Lower leg skin (tissue), 4 donors: ENCODE measurements at regions not wholly inside any gene's neighbourhood (a gene's known extent, or its start where the extent isn't known, plus 50 kb on each side); places are given as distances from the start of the nearest gene placed in this dataset.

Experiments used
- DNase-seq, 2 donors: peaks; one replicate each; pipeline ENCODE4 v3.0.0-alpha.2; 2019; ENCODE audit warnings: low spot score in 2 of 2
- H3K4me3 ChIP-seq: fragments of 200-600 bp; sonication (generic); 2 replicates; pipeline ENCODE4 v1.5.1; 2017; ENCODE audit warnings: mild to moderate bottlenecking, low read depth; ENCODE audit not compliant: poor library complexity, severe bottlenecking
- POLR2A ChIP-seq, 2 donors: fragments of 450-650 bp; IDR thresholded peaks; one replicate each; pipeline ENCODE4 v1.6.1; 2016 to 2017; ENCODE audit warnings: antibody characterized with exemption in 2 of 2, mild to moderate bottlenecking in 1 of 2, moderate library complexity in 1 of 2
- WGBS, 2 donors: methylation state at CpG; one replicate each; pipeline ENCODE4 v1.1.5; 2018; 5-methylcytosine and 5-hydroxymethylcytosine counted together
- intact Hi-C: fragments of 100-400 bp; cut with DNase I; formaldehyde crosslinking; loops from one replicate; pipeline ENCODE4 v1.15.0; 2023; ENCODE audit warnings: low total_unique reads
- TF ChIP-seq, protein P1 (sequence below), 3 donors: fragments of 450-650 bp; IDR thresholded peaks; one replicate each; pipeline ENCODE4 v1.5.1; 2016; ENCODE audit warnings: antibody characterized with exemption in 3 of 3, mild to moderate bottlenecking in 3 of 3, moderate library complexity in 2 of 3

DNA sequence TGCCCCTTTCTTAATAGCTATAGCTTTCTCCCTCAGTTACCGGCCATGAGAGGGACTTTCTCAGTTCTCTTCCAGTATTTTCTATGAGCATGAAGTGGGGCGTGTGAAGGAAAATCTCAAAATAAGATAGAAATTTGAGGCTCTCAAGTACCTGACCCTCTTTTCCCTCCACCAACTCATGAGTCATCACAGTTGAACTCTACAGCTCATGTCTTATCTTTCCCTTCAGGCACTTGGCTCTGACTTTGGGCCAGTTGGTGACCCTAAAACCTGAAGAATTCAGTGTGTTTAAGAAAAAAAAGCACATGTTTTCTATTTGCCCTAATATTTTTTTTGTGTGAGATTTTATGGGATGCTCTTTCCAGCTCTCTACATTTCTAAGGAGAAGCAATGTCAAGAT lies 896.7 kb upstream of the ZEB2 start:
- intact Hi-C loops = no loop called here
- 97 to 99% methylated on average over 2 of the region's 2 CpGs for WGBS, 2 donors

GRCh38 chr2:145415151-145415550 lies 895.2 kb upstream of the ZEB2 start:
- WGBS, 2 donors = 97 to 100% methylated on average over 1 of the region's 1 CpG
- H3K4me3 ChIP-seq = no peak overlapping the region
- no peak for DNase-seq
- intact Hi-C loops = no loop called here
- no peak for TF ChIP-seq POLR2A (IDR thresholded peaks at IDR 0.05)
- TF ChIP-seq, protein P1, sequence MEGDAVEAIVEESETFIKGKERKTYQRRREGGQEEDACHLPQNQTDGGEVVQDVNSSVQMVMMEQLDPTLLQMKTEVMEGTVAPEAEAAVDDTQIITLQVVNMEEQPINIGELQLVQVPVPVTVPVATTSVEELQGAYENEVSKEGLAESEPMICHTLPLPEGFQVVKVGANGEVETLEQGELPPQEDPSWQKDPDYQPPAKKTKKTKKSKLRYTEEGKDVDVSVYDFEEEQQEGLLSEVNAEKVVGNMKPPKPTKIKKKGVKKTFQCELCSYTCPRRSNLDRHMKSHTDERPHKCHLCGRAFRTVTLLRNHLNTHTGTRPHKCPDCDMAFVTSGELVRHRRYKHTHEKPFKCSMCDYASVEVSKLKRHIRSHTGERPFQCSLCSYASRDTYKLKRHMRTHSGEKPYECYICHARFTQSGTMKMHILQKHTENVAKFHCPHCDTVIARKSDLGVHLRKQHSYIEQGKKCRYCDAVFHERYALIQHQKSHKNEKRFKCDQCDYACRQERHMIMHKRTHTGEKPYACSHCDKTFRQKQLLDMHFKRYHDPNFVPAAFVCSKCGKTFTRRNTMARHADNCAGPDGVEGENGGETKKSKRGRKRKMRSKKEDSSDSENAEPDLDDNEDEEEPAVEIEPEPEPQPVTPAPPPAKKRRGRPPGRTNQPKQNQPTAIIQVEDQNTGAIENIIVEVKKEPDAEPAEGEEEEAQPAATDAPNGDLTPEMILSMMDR (IDR thresholded peaks at IDR 0.05) = no peak

More for the DNA sequence above, 896.7 kb upstream of the ZEB2 start:
- H3K4me3 ChIP-seq = no peak overlapping the region
- TF ChIP-seq, protein P1 (IDR thresholded peaks at IDR 0.05) = no peak
- TF ChIP-seq POLR2A (IDR thresholded peaks at IDR 0.05) = no peak
- DNase-seq = no peak

DNA sequence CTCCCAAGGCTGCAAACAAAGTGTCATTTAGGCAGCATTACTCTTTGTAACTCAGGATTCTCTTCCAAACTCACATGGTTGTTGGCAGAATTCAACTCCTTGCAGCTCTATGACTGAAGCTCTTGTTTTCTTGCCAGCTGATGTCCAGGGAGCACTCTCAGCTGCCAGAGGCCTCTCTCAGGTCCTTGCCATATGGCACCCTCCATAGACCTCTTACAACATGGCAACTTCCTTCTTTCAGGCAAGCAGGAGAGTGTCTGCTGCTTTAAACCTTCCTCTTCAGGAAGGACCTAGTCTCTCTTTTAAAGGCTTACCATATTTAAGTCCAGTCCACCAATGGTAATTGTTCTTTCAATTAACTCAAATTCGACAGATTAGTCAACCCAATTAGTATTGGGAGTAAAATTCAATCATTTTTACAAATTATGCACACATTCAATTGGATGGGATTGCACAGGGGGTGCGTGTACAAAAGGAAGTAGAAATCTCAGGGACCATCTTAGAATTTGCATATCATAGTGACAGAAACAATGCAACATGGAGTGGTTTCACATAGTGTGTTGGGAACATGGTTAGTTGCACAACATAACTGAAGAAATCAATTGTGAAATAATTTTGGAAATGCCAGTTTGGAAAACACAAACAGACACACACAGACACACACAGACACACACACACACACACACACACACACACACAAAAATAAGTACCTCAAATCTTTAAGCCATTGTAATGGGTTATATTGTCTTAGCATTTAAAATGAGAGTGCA lies 893.5 kb upstream of the ZEB2 start:
- 75 to 92% methylated on average over 2 of the region's 2 CpGs for WGBS, 2 donors
- H3K4me3 ChIP-seq = no peak overlapping the region
- intact Hi-C loops = no loop called here
- DNase-seq = no peak
- TF ChIP-seq, protein P1 (IDR thresholded peaks at IDR 0.05) = no peak
- no peak for TF ChIP-seq POLR2A (IDR thresholded peaks at IDR 0.05)

- WGBS, 2 donors = 77 to 87% methylated on average over 4 of the region's 4 CpGs
- TF ChIP-seq, protein P1 (IDR thresholded peaks at IDR 0.05) = no peak
- TF ChIP-seq POLR2A (IDR thresholded peaks at IDR 0.05) = no peak
- intact Hi-C loops = no loop called here
- DNase-seq = no peak
- no peak overlapping the region for H3K4me3 ChIP-seq
These were observed 892.2 kb upstream of the ZEB2 start for GRCh38 chr2:145412155-145412554.

GRCh38 chr2:145411493-145411892 lies 891.6 kb upstream of the ZEB2 start:
- intact Hi-C loops = no loop called here
- no peak for TF ChIP-seq POLR2A (IDR thresholded peaks at IDR 0.05)
- TF ChIP-seq, protein P1 (IDR thresholded peaks at IDR 0.05) = no peak
- 46 to 57% methylated on average over 4 of the region's 4 CpGs for WGBS, 2 donors
- no peak overlapping the region for H3K4me3 ChIP-seq
- DNase-seq = no peak

GRCh38 chr2:145410086-145410485 lies 890.2 kb upstream of the ZEB2 start:
- TF ChIP-seq, protein P1 (IDR thresholded peaks at IDR 0.05) = no peak
- no peak for TF ChIP-seq POLR2A (IDR thresholded peaks at IDR 0.05)
- DNase-seq = no peak
- 43 to 49% methylated on average over 2 of the region's 2 CpGs for WGBS, 2 donors
- intact Hi-C loops = no loop called here
- no peak overlapping the region for H3K4me3 ChIP-seq
